SK-N-SH (cell line): ENCODE measurements at regions not wholly inside any gene's neighbourhood (a gene's known extent, or its start where the extent isn't known, plus 50 kb on each side); places are given as distances from the start of the nearest gene placed in this dataset.
A peak's percentile ranks its signal among the peaks of the same experiment; 100 is the strongest.

Experiments
- CTCF ChIA-PET: fragments of 300-600, 350-600 bp; formaldehyde crosslinking; extraction: SDS; loops from one replicate; lab custom pipeline; 2021; lab: Yijun Ruan, JAX
- POLR2A ChIA-PET: fragments of 350-600 bp; sonication (Branson Sonifier 250); formaldehyde crosslinking; extraction: SDS; loops from one replicate; lab custom pipeline; 2020; ENCODE audit warnings: antibody characterized with exemption, inconsistent platforms; lab: Yijun Ruan, JAX
- DNase-seq: peaks from one replicate; pipeline ENCODE4 v3.0.0; 2012
- H2AFZ ChIP-seq: fragments of 200-600 bp; sonication (generic); 2 replicates; pipeline ENCODE4 v1.8.1; 2016; ENCODE audit warnings: antibody characterized with exemption, mild to moderate bottlenecking, low read depth
- H3F3A ChIP-seq: fragments of 200-600 bp; sonication (generic); replicated peaks from 2 replicates; pipeline ENCODE3; 2016; ENCODE audit warnings: antibody characterized with exemption, mild to moderate bottlenecking; ENCODE audit not compliant: insufficient read depth
- H3K27ac ChIP-seq, 2 experiments: fragments of 200-500 bp in 1 of 2; fragments of 200-600 bp in 1 of 2; sonication (Bioruptor generic) in 1 of 2; sonication (generic), shearing (Covaris generic) in 1 of 2; 2 replicates each; pipeline versions ENCODE4 v1.5.1 to v1.6.1; 2014 to 2016; ENCODE audit warnings: low read depth in 2 of 2, inconsistent platforms in 1 of 2, low read length in 1 of 2, mild to moderate bottlenecking in 1 of 2, mixed read lengths in 1 of 2
- H3K27me3 ChIP-seq: fragments of 200-600 bp; sonication (generic), shearing (Covaris generic); 2 replicates; pipeline ENCODE4 v1.6.1; 2016; ENCODE audit warnings: mixed run types; ENCODE audit not compliant: insufficient read depth
- H3K36me3 ChIP-seq, 2 experiments: fragments of 200-500 bp in 1 of 2; fragments of 200-600 bp in 1 of 2; sonication (Bioruptor generic) in 1 of 2; sonication (generic) in 1 of 2; replicated peaks in 1 of 2; 2 replicates each; pipeline versions ENCODE3 to v1.5.1; 2014 to 2016; ENCODE audit warnings: low read length in 1 of 2, mild to moderate bottlenecking in 1 of 2; ENCODE audit not compliant: insufficient read depth in 2 of 2, control insufficient read depth in 1 of 2
- H3K4me1 ChIP-seq, 2 experiments: fragments of 200-500 bp in 1 of 2; fragments of 200-600 bp in 1 of 2; sonication (Bioruptor generic) in 1 of 2; sonication (generic), shearing (Covaris generic) in 1 of 2; 2 replicates each; pipeline versions ENCODE4 v1.5.1 to v1.6.1; 2014 to 2016; ENCODE audit warnings: low read depth in 1 of 2, low read length in 1 of 2, mixed run types in 1 of 2; ENCODE audit not compliant: insufficient read depth in 2 of 2, control insufficient read depth in 1 of 2
- H3K4me2 ChIP-seq: fragments of 200-600 bp; sonication (generic), shearing (Covaris generic); 2 replicates; pipeline ENCODE4 v1.6.1; 2017; ENCODE audit warnings: mixed run types
- H3K4me3 ChIP-seq, 2 experiments: fragments of 200-500 bp in 1 of 2; fragments of 200-600 bp in 1 of 2; sonication (Bioruptor generic) in 1 of 2; sonication (generic), shearing (Covaris generic) in 1 of 2; 2 replicates each; pipeline versions ENCODE4 v1.5.1 to v1.8.1; 2014 to 2016; ENCODE audit warnings: low read depth in 2 of 2, inconsistent platforms in 1 of 2, low read length in 1 of 2, mild to moderate bottlenecking in 1 of 2, mixed read lengths in 1 of 2, moderate library complexity in 1 of 2
- H3K79me2 ChIP-seq: fragments of 200-600 bp; sonication (generic); 2 replicates; pipeline ENCODE4 v1.8.1; 2017; ENCODE audit warnings: mild to moderate bottlenecking; ENCODE audit not compliant: insufficient read depth
- H3K9ac ChIP-seq: fragments of 200-600 bp; sonication (generic); 2 replicates; pipeline ENCODE4 v1.6.1; 2017; ENCODE audit warnings: mixed run types
- H3K9me2 ChIP-seq: fragments of 200-600 bp; sonication (generic); 2 replicates; pipeline ENCODE4 v1.6.1; 2017; ENCODE audit warnings: mixed run types
- H3K9me3 ChIP-seq: fragments of 200-600 bp; sonication (generic); 2 replicates; pipeline ENCODE4 v1.6.1; 2017; ENCODE audit warnings: mixed run types, mild to moderate bottlenecking, moderate library complexity
- H4K20me1 ChIP-seq: fragments of 200-600 bp; sonication (generic); 2 replicates; pipeline ENCODE4 v1.6.1; 2017; ENCODE audit warnings: mild to moderate bottlenecking, mixed run types; ENCODE audit not compliant: insufficient read depth
- CHD2 ChIP-seq: fragments of 150-350 bp; IDR thresholded peaks from 2 replicates; pipeline ENCODE4 v1.6.1; 2018; ENCODE audit warnings: low read length; ENCODE audit not compliant: partially characterized antibody
- EP300 ChIP-seq, 2 experiments: IDR thresholded peaks; 2 replicates each; pipeline versions ENCODE4 v1.4.0 to v1.6.1; 2012; ENCODE audit warnings: borderline replicate concordance in 1 of 2, low read depth in 1 of 2, low read length in 1 of 2
- FOSL2 ChIP-seq: IDR thresholded peaks from 2 replicates; pipeline ENCODE4 v1.4.0; 2012; ENCODE audit warnings: low read depth, mild to moderate bottlenecking, moderate library complexity, borderline replicate concordance
- GABPA ChIP-seq: IDR thresholded peaks from 2 replicates; pipeline ENCODE4 v1.4.0; 2012; ENCODE audit warnings: low read depth, mild to moderate bottlenecking
- GATA2 ChIP-seq: sonication (generic); formaldehyde crosslinking; IDR thresholded peaks from 2 replicates; pipeline ENCODE4 v1.5.0; 2020; ENCODE audit warnings: mild to moderate bottlenecking, missing genetic modification reagents
- IRF3 ChIP-seq: fragments of 150-350 bp; IDR thresholded peaks from 2 replicates; pipeline ENCODE4 v1.6.1; 2016; ENCODE audit warnings: mild to moderate bottlenecking, low read depth, low read length
- JUND ChIP-seq: IDR thresholded peaks from 2 replicates; pipeline ENCODE4 v1.4.0; 2012
- MAX ChIP-seq: IDR thresholded peaks from 2 replicates; pipeline ENCODE4 v1.4.0; 2012; ENCODE audit warnings: low read depth
- NFIC ChIP-seq: IDR thresholded peaks from 2 replicates; pipeline ENCODE4 v1.4.0; 2012; ENCODE audit warnings: borderline replicate concordance
- NRF1 ChIP-seq: IDR thresholded peaks from 2 replicates; pipeline ENCODE4 v1.6.1; 2012; ENCODE audit warnings: low read depth, mild to moderate bottlenecking, low read length
- SMC3 ChIP-seq: IDR thresholded peaks from 2 replicates; pipeline ENCODE4 v1.6.1; 2012; ENCODE audit warnings: low read depth, low read length, improper control_type of control experiment
- TAF1 ChIP-seq: IDR thresholded peaks from 2 replicates; pipeline ENCODE4 v1.6.1; 2012; ENCODE audit warnings: low read depth, mild to moderate bottlenecking, low read length, moderate library complexity, borderline replicate concordance
- TEAD4 ChIP-seq: IDR thresholded peaks from 2 replicates; pipeline ENCODE4 v1.4.0; 2012; ENCODE audit warnings: mild to moderate bottlenecking, borderline replicate concordance; ENCODE audit not compliant: insufficient read depth
- USF1 ChIP-seq: IDR thresholded peaks from 2 replicates; pipeline ENCODE4 v1.4.0; 2012; ENCODE audit warnings: low read depth, borderline replicate concordance
- YY1 ChIP-seq: IDR thresholded peaks from 2 replicates; pipeline ENCODE4 v1.4.0; 2012; ENCODE audit warnings: low read depth, mild to moderate bottlenecking
- WGBS: methylation state at CpG from one replicate; pipeline ENCODE4 v1.1.6; 2017; ENCODE audit warnings: low lambda C conversion rate; 5-methylcytosine and 5-hydroxymethylcytosine counted together

GRCh38 chr12:41802803-41803202 lies 341.9 kb downstream of the GXYLT1 start (continued):
- no peak for TF ChIP-seq USF1
- TF ChIP-seq MAX, result no peak
- no peak for TF ChIP-seq TAF1
- TF ChIP-seq YY1, result no peak
- no peak for TF ChIP-seq SMC3
- TF ChIP-seq TEAD4, result no peak
- no peak for TF ChIP-seq EP300 (IDR thresholded peaks at IDR 0.05; ENCODE audit: borderline replicate concordance in 1 of 2, low read depth in 1 of 2, low read length in 1 of 2)
- peak; percentile 31 for TF ChIP-seq NFIC
- no peak for TF ChIP-seq GABPA
- TF ChIP-seq, all 33 proteins: peak for 5

GRCh38 chr12:41801261-41801660 lies 343.4 kb downstream of the GXYLT1 start:
- no peaks in the 10 kb centered on the region for H3K9me3 ChIP-seq
- H3K79me2 ChIP-seq, result no peaks in the 10 kb centered on the region
- no peaks in the 10 kb centered on the region for H4K20me1 ChIP-seq
- H3K27ac ChIP-seq, result no peak overlapping the region
- ChIA-PET POLR2A (no interaction called here), CTCF (interaction anchor here (0.6 kb wide), 1 partner anchor 442 kb away, joined by 3 read pairs; no protein-coding TSS in a partner anchor)
- WGBS, result 75% methylated on average over 1 of the region's 1 CpG
- no peak for TF ChIP-seq GATA2 (CRISPR knock-in tag)
- no peak for TF ChIP-seq FOSL2
- TF ChIP-seq USF1, result no peak
- no peak for TF ChIP-seq GABPA
- TF ChIP-seq YY1, result no peak
- TF ChIP-seq JUND, result no peak
- no peak for TF ChIP-seq TAF1
- TF ChIP-seq NRF1, result no peak
- no peak for TF ChIP-seq CHD2
- no peak for TF ChIP-seq IRF3
- no peaks in the 10 kb centered on the region for H3K27me3 ChIP-seq
- no peaks in the 10 kb centered on the region for H3K9me2 ChIP-seq
- H3K4me1 ChIP-seq, result peaks cover 0 to 2% of the 10 kb centered on the region in 2 experiments; a peak in 2 of 4 replicates
- no peak overlapping the region for H2AFZ ChIP-seq
- DNase-seq, result no peak
- H3K4me2 ChIP-seq, result no peak overlapping the region
- no peak overlapping the region for H3K9ac ChIP-seq
- H3K4me3 ChIP-seq, result no peak overlapping the region
- no peaks in the 10 kb centered on the region for H3K36me3 ChIP-seq
- no peaks in the 10 kb centered on the region for H3F3A ChIP-seq
